ENCODE measurements at regions not wholly inside any gene's neighbourhood (a gene's known extent, or its start where the extent isn't known, plus 50 kb on each side); places are given as distances from the start of the nearest gene placed in this dataset.
"Not testable (repeated sequence)": the region's sequence is repeated elsewhere in the genome, so short reads cannot be mapped to it uniquely, and the experiment has no call there.

GRCh38 chr1:143799568-143800187, 172.1 kb downstream of the FAM72C start:
- not testable (repeated sequence) for TF ChIP-seq SIN3A (conservative IDR thresholded peaks at IDR 0.05 in 1 of 2, IDR thresholded peaks at IDR 0.05 in 1 of 2; ENCODE audit: low read depth in 1 of 2, low read length in 2 of 2); ATF2 (IDR thresholded peaks at IDR 0.05; ENCODE audit: low read length); SP1 (IDR thresholded peaks at IDR 0.05; ENCODE audit: low read depth, low read length); POLR2AphosphoS5 (IDR thresholded peaks at IDR 0.05; ENCODE audit: low read depth, low read length); CBX5 (IDR thresholded peaks at IDR 0.05; ENCODE audit: low read depth, low read length); ASH2L (IDR thresholded peaks at IDR 0.05; ENCODE audit: low read length); CEBPB (IDR thresholded peaks at IDR 0.05; ENCODE audit: low read depth, low read length); EP300 (IDR thresholded peaks at IDR 0.05; ENCODE audit: borderline replicate concordance in 1 of 2, low read depth in 2 of 2, low read length in 2 of 2); YY1 (IDR thresholded peaks at IDR 0.05; ENCODE audit: low read depth, low read length); HDAC2 (IDR thresholded peaks at IDR 0.05; ENCODE audit: borderline replicate concordance in 1 of 2, low read depth in 2 of 2, low read length in 2 of 2); POLR2A (IDR thresholded peaks at IDR 0.05; ENCODE audit: control extremely low read depth in 1 of 2, low read depth in 2 of 2, low read length in 2 of 2); RAD21 (IDR thresholded peaks at IDR 0.05 in 1 of 2, conservative IDR thresholded peaks at IDR 0.05 in 1 of 2; ENCODE audit: low read depth in 2 of 2, low read length in 2 of 2)
